Suppressor macrophage (primary cell): ENCODE measurements at regions not wholly inside any gene's neighbourhood (a gene's known extent, or its start where the extent isn't known, plus 50 kb on each side); places are given as distances from the start of the nearest gene placed in this dataset.

ENCODE experiments used
- DNase-seq, 4 experiments: peaks; one replicate each; pipeline ENCODE4 v3.0.0-alpha.2; 2020 to 2022

DNA sequence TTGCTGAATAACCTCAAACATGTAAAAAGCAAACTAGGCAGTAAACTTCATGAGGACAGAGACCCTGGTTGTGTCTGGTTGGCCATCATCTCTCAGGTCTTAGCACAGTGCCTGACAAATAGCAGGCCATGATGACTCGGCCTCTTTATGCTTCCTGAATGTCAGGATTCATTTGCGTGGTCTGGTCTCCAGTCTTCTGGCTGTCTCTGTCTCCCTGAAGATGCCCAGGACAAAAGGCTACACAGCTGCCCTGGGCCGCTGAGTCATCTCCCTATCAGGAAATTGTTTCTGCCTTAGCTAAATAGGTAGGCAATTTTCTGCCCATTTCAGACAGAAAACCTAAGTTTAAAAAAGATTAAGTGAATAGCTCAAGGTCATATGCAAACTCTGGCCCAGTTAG is 84.1 kb upstream of the FNDC3A start:
- peak in 3 of 4 experiments; percentile 19 to 40 (median 39) for DNase-seq

DNA sequence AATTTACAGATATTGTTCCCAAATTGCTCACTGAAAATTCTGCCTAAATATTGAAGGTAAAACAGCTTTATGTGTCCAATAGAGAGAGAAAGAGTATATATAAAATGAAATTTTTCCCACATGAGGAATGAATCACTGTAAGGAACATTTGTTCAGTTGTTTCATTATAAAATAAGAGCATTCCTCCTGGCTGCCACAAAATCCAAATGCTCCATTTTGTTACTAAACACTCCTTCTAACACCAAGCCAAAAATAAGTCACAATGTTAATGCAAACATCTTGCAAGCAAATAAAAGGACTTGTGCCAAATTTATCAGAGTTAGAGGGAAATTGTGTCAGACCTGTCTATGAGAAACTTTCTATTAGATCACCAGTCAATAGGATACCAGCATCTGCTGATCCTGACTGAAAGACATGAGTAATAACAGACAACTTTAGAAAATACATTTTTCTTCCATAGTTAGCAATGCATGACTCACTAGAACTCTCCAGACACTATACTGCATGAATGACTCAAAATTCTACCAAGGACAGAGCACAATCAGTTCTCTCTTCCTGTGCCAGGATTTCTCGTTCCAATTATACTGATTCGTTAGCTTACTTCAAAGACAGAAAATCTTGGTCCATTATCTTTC is 83.5 kb upstream of the FNDC3A start:
- DNase-seq = peak; percentile 36 to 91 (median 64)

- peak in 2 of 4 experiments; percentile 14 to 15 for DNase-seq
Measured at GRCh38 chr13:48892688-48893075, 83.0 kb upstream of the FNDC3A start.

- peak; percentile 30 to 81 (median 54) for DNase-seq
Measured at GRCh38 chr13:48896312-48896711, 79.4 kb upstream of the FNDC3A start.

DNA sequence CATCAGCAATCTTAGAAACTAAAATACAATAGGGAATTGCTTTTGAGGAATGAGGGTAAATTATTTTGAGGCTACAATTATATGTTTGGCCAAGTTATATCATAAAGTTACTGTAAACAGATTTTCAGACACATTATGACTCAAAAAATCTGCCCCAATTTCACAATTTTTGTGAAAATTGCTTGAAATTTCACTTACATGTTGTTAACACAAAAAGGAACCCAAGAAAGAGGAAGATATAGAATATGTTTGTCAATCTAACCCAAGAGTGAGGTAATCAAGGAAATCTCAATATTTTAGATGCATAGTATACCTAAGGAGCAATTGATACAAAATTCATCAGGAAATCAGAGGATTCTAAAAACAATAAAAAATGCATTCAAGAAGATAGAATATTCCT is 73.9 kb upstream of the FNDC3A start:
- peak; percentile 36 to 93 (median 86) for DNase-seq

DNA sequence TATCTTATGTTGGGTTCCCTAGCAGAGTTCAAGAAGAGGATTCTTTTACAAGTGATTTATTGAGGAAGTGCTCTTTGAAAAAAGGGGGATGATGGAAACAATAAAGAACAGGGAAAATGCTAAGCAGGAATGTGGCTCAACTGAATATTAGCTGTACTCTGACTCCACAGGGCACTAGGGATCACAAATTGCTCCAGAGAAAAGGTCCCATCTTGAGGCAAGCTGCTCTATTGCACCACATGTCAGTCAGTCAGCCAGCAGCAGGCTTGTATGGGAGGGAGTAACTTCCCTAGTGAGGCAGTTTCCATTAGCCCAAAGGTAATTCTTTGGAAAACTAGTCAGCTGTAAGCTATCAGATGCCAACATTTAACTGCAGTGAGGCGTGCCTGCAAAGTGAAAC is 73.3 kb upstream of the FNDC3A start:
- DNase-seq = peak; percentile 57 to 83 (median 76)

GRCh38 chr13:48904668-48905290 is 70.9 kb upstream of the FNDC3A start:
- DNase-seq = no peak

GRCh38 chr13:48906200-48906599 is 69.5 kb upstream of the FNDC3A start:
- no peak for DNase-seq

- no peak for DNase-seq
Measured at GRCh38 chr13:48908381-48909055, 67.2 kb upstream of the FNDC3A start.

GRCh38 chr13:48909056-48909389 is 66.7 kb upstream of the FNDC3A start:
- no peak for DNase-seq

DNA sequence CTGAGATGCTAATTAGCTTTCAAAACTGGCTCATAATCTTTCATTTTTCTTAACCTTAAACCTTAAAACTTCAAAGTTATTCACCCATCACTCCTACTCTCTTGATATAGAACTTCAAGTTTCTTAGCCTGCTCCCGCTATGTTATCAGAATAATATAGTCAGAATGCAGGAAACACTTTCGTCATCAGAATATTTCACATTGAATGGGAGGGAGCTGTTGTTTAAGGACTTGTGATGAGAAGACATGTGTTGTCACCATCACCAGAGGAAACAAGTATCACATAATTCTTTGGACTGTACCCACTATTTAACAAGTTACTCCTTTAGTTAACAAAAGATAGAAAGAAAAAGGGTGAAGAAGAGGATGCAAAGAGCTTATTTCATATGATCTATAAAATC is 65.0 kb upstream of the FNDC3A start:
- peak in 2 of 4 experiments; percentile 28 to 29 for DNase-seq

GRCh38 chr13:48919751-48920150 is 56.0 kb upstream of the FNDC3A start:
- DNase-seq = no peak

- DNase-seq = no peak
Measured at GRCh38 chr13:48920730-48921129, 55.0 kb upstream of the FNDC3A start.

DNA sequence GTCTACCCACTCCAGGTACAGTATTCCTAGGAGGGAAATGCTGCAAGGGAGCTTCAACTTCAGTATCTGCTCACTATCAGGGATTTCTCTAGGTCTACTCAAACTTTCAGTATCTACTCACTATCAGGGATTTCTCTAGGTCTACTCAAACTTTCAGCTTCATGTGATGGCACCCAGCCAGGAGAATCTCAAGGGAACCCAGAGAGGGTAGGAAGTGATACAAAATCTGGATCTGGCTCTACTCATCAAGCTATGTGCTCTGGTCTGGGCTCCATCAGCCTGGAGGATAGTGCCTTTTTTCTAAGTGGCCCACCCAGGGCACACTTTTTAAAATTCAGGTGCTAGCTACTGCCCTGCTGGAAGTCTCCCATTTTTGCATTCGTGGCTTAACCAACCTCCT is 52.3 kb upstream of the FNDC3A start:
- DNase-seq = no peak

DNA sequence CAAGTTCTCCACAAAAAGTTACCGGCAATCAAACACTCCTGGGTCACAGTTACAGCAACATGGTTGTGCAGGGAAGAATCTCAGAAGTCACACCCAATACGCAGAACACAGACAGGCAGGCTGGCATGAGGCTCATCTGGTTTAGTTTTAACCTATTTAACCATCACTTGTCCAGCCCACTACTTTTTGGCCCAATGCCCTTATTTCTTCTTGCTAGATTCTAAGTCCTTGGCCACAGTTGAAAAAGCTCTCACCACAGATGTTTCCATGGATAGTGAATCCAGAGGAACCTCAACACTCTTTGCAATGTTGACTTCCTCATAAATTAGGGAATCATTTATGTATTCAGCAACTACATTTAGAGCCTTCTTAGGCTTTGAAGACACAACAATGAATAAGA is 50.7 kb upstream of the FNDC3A start:
- DNase-seq = no peak
